Right ventricle myocardium superior (tissue), 1 donor: ENCODE measurements at regions not wholly inside any gene's neighbourhood (a gene's known extent, or its start where the extent isn't known, plus 50 kb on each side); places are given as distances from the start of the nearest gene placed in this dataset.
"Not testable (repeated sequence)": the region's sequence is repeated elsewhere in the genome, so short reads cannot be mapped to it uniquely, and the experiment has no call there.

ENCODE experiments used
- ATAC-seq: fragments of 200-7000 bp; cut with Tn5 transposase; one replicate; pipeline ENCODE4 v1.9.1; 2020; ENCODE audit warnings: mild to moderate bottlenecking; ENCODE audit not compliant: poor library complexity
- DNase-seq: peaks from one replicate; pipeline ENCODE4 v3.0.0-alpha.2; 2020
- intact Hi-C: fragments of 100-400 bp; cut with DNase I; formaldehyde crosslinking; loops from one replicate; pipeline ENCODE4 v1.11.2; 2022
- donor health status: DM: no; HTN: yes; CAD: no; lungs with severe emphysema.

- DNase-seq (no peak), ATAC-seq (no peak)
- intact Hi-C loops, result no loop called here
Observed at GRCh38 chr20:30611239-30611984, 646.1 kb upstream of the DEFB115 start.

- intact Hi-C loops, result no loop called here
- no peak for ATAC-seq
Observed at GRCh38 chr20:30612344-30612743, 645.1 kb upstream of the DEFB115 start.

GRCh38 chr20:30621346-30621745 is 636.1 kb upstream of the DEFB115 start:
- ATAC-seq, intact Hi-C loops, DNase-seq: not testable (repeated sequence)

More at GRCh38 chr20:30612344-30612743, 645.1 kb upstream of the DEFB115 start:
- DNase-seq, result no peak

GRCh38 chr20:30624310-30624709 is 633.2 kb upstream of the DEFB115 start:
- DNase-seq, result not testable (repeated sequence)

GRCh38 chr20:30629376-30629775 is 628.1 kb upstream of the DEFB115 start:
- intact Hi-C loops, result not testable (repeated sequence)

More at GRCh38 chr20:30624310-30624709, 633.2 kb upstream of the DEFB115 start:
- intact Hi-C loops, ATAC-seq: not testable (repeated sequence)

GRCh38 chr20:30630761-30631160 is 626.7 kb upstream of the DEFB115 start:
- intact Hi-C loops, result no loop called here
- no peak for DNase-seq
- no peak for ATAC-seq

More at GRCh38 chr20:30629376-30629775, 628.1 kb upstream of the DEFB115 start:
- not testable (repeated sequence) for DNase-seq, ATAC-seq

GRCh38 chr20:30631261-30631789 is 626.1 kb upstream of the DEFB115 start:
- ATAC-seq, intact Hi-C loops, DNase-seq: not testable (repeated sequence)

- DNase-seq, ATAC-seq, intact Hi-C loops: not testable (repeated sequence)
Observed at GRCh38 chr20:30632773-30633172, 624.7 kb upstream of the DEFB115 start.

- DNase-seq, ATAC-seq, intact Hi-C loops: not testable (repeated sequence)
Observed at GRCh38 chr20:30641522-30641921, 615.9 kb upstream of the DEFB115 start.

GRCh38 chr20:30660982-30661381 is 596.5 kb upstream of the DEFB115 start:
- ATAC-seq, DNase-seq, intact Hi-C loops: not testable (repeated sequence)

- DNase-seq, intact Hi-C loops: not testable (repeated sequence)
Observed at GRCh38 chr20:30668418-30668817, 589.0 kb upstream of the DEFB115 start.

GRCh38 chr20:30669330-30670029 is 588.0 kb upstream of the DEFB115 start:
- ATAC-seq, DNase-seq, intact Hi-C loops: not testable (repeated sequence)

More at GRCh38 chr20:30668418-30668817, 589.0 kb upstream of the DEFB115 start:
- ATAC-seq, result not testable (repeated sequence)

GRCh38 chr20:30671120-30671519 is 586.3 kb upstream of the DEFB115 start:
- DNase-seq, intact Hi-C loops, ATAC-seq: not testable (repeated sequence)

- ATAC-seq, DNase-seq, intact Hi-C loops: not testable (repeated sequence)
Observed at GRCh38 chr20:30675988-30676564, 581.4 kb upstream of the DEFB115 start.

GRCh38 chr20:30682236-30682635 is 575.2 kb upstream of the DEFB115 start:
- intact Hi-C loops, ATAC-seq: not testable (repeated sequence)

GRCh38 chr20:30712861-30713260 is 544.6 kb upstream of the DEFB115 start:
- intact Hi-C loops, ATAC-seq, DNase-seq: not testable (repeated sequence)

More at GRCh38 chr20:30682236-30682635, 575.2 kb upstream of the DEFB115 start:
- not testable (repeated sequence) for DNase-seq

GRCh38 chr20:30719415-30720199 is 537.9 kb upstream of the DEFB115 start:
- intact Hi-C loops, ATAC-seq, DNase-seq: not testable (repeated sequence)

GRCh38 chr20:30723511-30723910 is 534.0 kb upstream of the DEFB115 start:
- peak; percentile 18 for DNase-seq
- ATAC-seq, intact Hi-C loops: not testable (repeated sequence)
